Activated B cell treated with CpG ODN at 0.5 μM for 24 hours (primary cell): ENCODE measurements at regions not wholly inside any gene's neighbourhood (a gene's known extent, or its start where the extent isn't known, plus 50 kb on each side); places are given as distances from the start of the nearest gene placed in this dataset.

Source experiments
- ATAC-seq: fragments of 200-7000 bp; cut with Tn5 transposase; one replicate; pipeline ENCODE4 v1.10.0; 2021; ENCODE audit warnings: low read depth, mild to moderate bottlenecking, moderate library complexity
- CTCF ChIA-PET: fragments of 350-600 bp; sonication (Branson Sonifier 250); formaldehyde crosslinking; loops from one replicate; lab custom pipeline; 2021; ENCODE audit warnings: antibody characterized with exemption; lab: Charles Lee
- POLR2A ChIA-PET: fragments of 350-600 bp; sonication (Branson Sonifier 250); formaldehyde crosslinking; loops from one replicate; lab custom pipeline; 2021; ENCODE audit warnings: antibody characterized with exemption; lab: Charles Lee
- DNase-seq: peaks from one replicate; pipeline ENCODE4 v3.0.0; 2022
- H3K27ac Mint-ChIP-seq: one replicate; pipeline ENCODE4 v1.8.0; 2020; ENCODE audit warnings: mixed read lengths
- H3K27me3 Mint-ChIP-seq: one replicate; pipeline ENCODE4 v1.8.0; 2021; ENCODE audit warnings: mixed read lengths
- H3K36me3 Mint-ChIP-seq: one replicate; pipeline ENCODE4 v1.8.0; 2021; ENCODE audit warnings: low read depth, mixed read lengths
- H3K4me1 Mint-ChIP-seq: one replicate; pipeline ENCODE4 v1.8.0; 2021; ENCODE audit warnings: mixed read lengths
- H3K4me3 Mint-ChIP-seq: one replicate; pipeline ENCODE4 v1.8.0; 2020; ENCODE audit warnings: mild to moderate bottlenecking, mixed read lengths
- H3K9me3 Mint-ChIP-seq: one replicate; pipeline ENCODE4 v1.8.0; 2020; ENCODE audit warnings: mixed read lengths
- CTCF ChIP-seq: fragments of 200-600 bp; IDR thresholded peaks from one replicate; pipeline ENCODE4 v1.8.0; 2022; ENCODE audit warnings: antibody characterized with exemption, mild to moderate bottlenecking
- intact Hi-C: fragments of 100-400 bp; cut with micrococcal nuclease; formaldehyde crosslinking; loops from one replicate; pipeline ENCODE4 v1.15.1; 2024

GRCh38 chr13:64420181-64420580, 2810.0 kb downstream of the PCDH9 start:
- Mint-ChIP-seq H3K36me3 (no peaks in the 10 kb centered on the region), H3K4me1 (no peaks in the 10 kb centered on the region), H3K9me3 (peaks cover 4% of the 10 kb centered on the region), H3K4me3 (no peak overlapping the region), H3K27ac (no peak overlapping the region), H3K27me3 (no peaks in the 10 kb centered on the region)
- intact Hi-C loops: no loop called here
- ChIA-PET CTCF (no interaction called here), POLR2A (no interaction called here)
- DNase-seq: no peak
- TF ChIP-seq CTCF: no peak
- ATAC-seq: no peak

GRCh38 chr13:64417581-64417980, 2812.6 kb downstream of the PCDH9 start:
- peaks cover 4% of the 10 kb centered on the region for H3K9me3 Mint-ChIP-seq
- no peak for TF ChIP-seq CTCF
- H3K27me3 Mint-ChIP-seq: no peaks in the 10 kb centered on the region
- no peak overlapping the region for H3K4me3 Mint-ChIP-seq
- intact Hi-C loops: no loop called here
- ATAC-seq (no peak), DNase-seq (no peak)
- CTCF ChIA-PET: no interaction called here
- H3K4me1 Mint-ChIP-seq: no peaks in the 10 kb centered on the region
- POLR2A ChIA-PET: no interaction called here
- H3K36me3 Mint-ChIP-seq: no peaks in the 10 kb centered on the region
- no peak overlapping the region for H3K27ac Mint-ChIP-seq

GRCh38 chr13:64414381-64414780, 2815.8 kb downstream of the PCDH9 start:
- Mint-ChIP-seq H3K27ac (no peak overlapping the region), H3K4me3 (no peak overlapping the region), H3K9me3 (peaks cover 7% of the 10 kb centered on the region), H3K27me3 (no peaks in the 10 kb centered on the region), H3K36me3 (no peaks in the 10 kb centered on the region), H3K4me1 (no peaks in the 10 kb centered on the region)
- ChIA-PET CTCF (no interaction called here), POLR2A (no interaction called here)
- TF ChIP-seq CTCF: no peak
- ATAC-seq: no peak
- intact Hi-C loops: no loop called here
- DNase-seq: no peak

- Mint-ChIP-seq H3K36me3 (no peaks in the 10 kb centered on the region), H3K4me3 (no peak overlapping the region), H3K9me3 (peaks cover 5% of the 10 kb centered on the region), H3K27ac (no peak overlapping the region), H3K27me3 (no peaks in the 10 kb centered on the region), H3K4me1 (no peaks in the 10 kb centered on the region)
- ATAC-seq: no peak
- intact Hi-C loops: loop anchor here (1.0 kb wide), 1 partner anchor 81 kb away; no protein-coding TSS in a partner anchor
- CTCF ChIA-PET: no interaction called here
- no peak for TF ChIP-seq CTCF
- POLR2A ChIA-PET: no interaction called here
- DNase-seq: no peak
These were observed 2816.6 kb downstream of the PCDH9 start for GRCh38 chr13:64413529-64413928.

GRCh38 chr13:64410276-64411053, 2819.7 kb downstream of the PCDH9 start:
- intact Hi-C loops: no loop called here
- ATAC-seq (no peak), DNase-seq (no peak)
- TF ChIP-seq CTCF: no peak
- Mint-ChIP-seq H3K4me1 (no peaks in the 10 kb centered on the region), H3K27ac (no peak overlapping the region), H3K36me3 (no peaks in the 10 kb centered on the region), H3K4me3 (no peak overlapping the region), H3K27me3 (no peaks in the 10 kb centered on the region), H3K9me3 (peaks cover 3% of the 10 kb centered on the region)
- ChIA-PET CTCF (no interaction called here), POLR2A (no interaction called here)
